Hepatocyte (in vitro differentiated cells): ENCODE measurements at regions not wholly inside any gene's neighbourhood (a gene's known extent, or its start where the extent isn't known, plus 50 kb on each side); places are given as distances from the start of the nearest gene placed in this dataset.

Experiments
- DNase-seq: peaks from one replicate; pipeline ENCODE4 v3.0.0-alpha.2; 2016; ENCODE audit warnings: low spot score
- H2AFZ ChIP-seq: fragments of 200-600 bp; sonication (generic); 2 replicates; pipeline ENCODE4 v1.6.0; 2016; ENCODE audit warnings: antibody characterized with exemption, mild to moderate bottlenecking
- H3K27ac ChIP-seq: fragments of 200-600 bp; sonication (generic); 2 replicates; pipeline ENCODE4 v1.5.1; 2016; ENCODE audit warnings: mild to moderate bottlenecking
- H3K27me3 ChIP-seq: fragments of 200-600 bp; sonication (generic); 2 replicates; pipeline ENCODE4 v1.6.1; 2016
- H3K36me3 ChIP-seq: fragments of 200-600 bp; sonication (generic); replicated peaks from 2 replicates; pipeline ENCODE4 v1.5.1; 2016; ENCODE audit warnings: low read depth; ENCODE audit not compliant: insufficient read depth
- H3K4me1 ChIP-seq: fragments of 200-600 bp; sonication (generic); 2 replicates; pipeline ENCODE4 v1.5.1; 2016; ENCODE audit warnings: mild to moderate bottlenecking, moderate library complexity; ENCODE audit not compliant: insufficient read depth
- H3K4me2 ChIP-seq: fragments of 200-600 bp; sonication (generic); 2 replicates; pipeline ENCODE4 v1.6.0; 2016
- H3K4me3 ChIP-seq: fragments of 200-600 bp; sonication (generic); 2 replicates; pipeline ENCODE4 v1.5.1; 2016; ENCODE audit warnings: mild to moderate bottlenecking
- H3K79me2 ChIP-seq: fragments of 200-600 bp; sonication (generic); 2 replicates; pipeline ENCODE4 v1.6.0; 2017; ENCODE audit warnings: mild to moderate bottlenecking
- H3K9me2 ChIP-seq: fragments of 200-600 bp; sonication (generic); replicated peaks from 2 replicates; pipeline ENCODE4 v1.6.0; 2017; ENCODE audit warnings: mild to moderate bottlenecking; ENCODE audit not compliant: insufficient read depth
- H3K9me3 ChIP-seq: fragments of 200-600 bp; sonication (generic); 2 replicates; pipeline ENCODE4 v1.5.1; 2016; ENCODE audit warnings: low read depth, mild to moderate bottlenecking
- H4K20me1 ChIP-seq: fragments of 200-600 bp; sonication (generic); 2 replicates; pipeline ENCODE4 v1.6.0; 2016; ENCODE audit warnings: mild to moderate bottlenecking; ENCODE audit not compliant: insufficient read depth, poor library complexity, severe bottlenecking
- CTCF ChIP-seq: fragments of 200-600 bp; sonication (generic); IDR thresholded peaks from 2 replicates; pipeline ENCODE4 v1.5.1; 2016; ENCODE audit warnings: antibody characterized with exemption, mild to moderate bottlenecking; ENCODE audit not compliant: poor library complexity
- EZH2 ChIP-seq: fragments of 200-600 bp; sonication (generic); IDR thresholded peaks from 2 replicates; pipeline ENCODE4 v1.6.1; 2016; ENCODE audit warnings: antibody characterized with exemption, mild to moderate bottlenecking, borderline replicate concordance
- EZH2phosphoT487 ChIP-seq: fragments of 200-600 bp; sonication (generic); IDR thresholded peaks from one replicate; pipeline ENCODE4 v1.6.1; 2018; ENCODE audit warnings: antibody characterized with exemption, mild to moderate bottlenecking, low read depth, moderate library complexity; ENCODE audit not compliant: unreplicated experiment, severe bottlenecking
- WGBS: methylation state at CpG from one replicate; pipeline ENCODE4 v1.1.6; 2016; ENCODE audit warnings: low lambda C conversion rate; ENCODE audit errors: missing lambda C conversion rate; 5-methylcytosine and 5-hydroxymethylcytosine counted together

- Histone ChIP-seq H3K36me3 (no peaks in the 10 kb centered on the region), H3K79me2 (no peaks in the 10 kb centered on the region), H3K9me2 (no peaks in the 10 kb centered on the region), H2AFZ (no peak overlapping the region), H3K4me2 (no peak overlapping the region), H3K4me1 (no peaks in the 10 kb centered on the region), H3K27me3 (no peaks in the 10 kb centered on the region), H3K9me3 (no peaks in the 10 kb centered on the region), H4K20me1 (no peaks in the 10 kb centered on the region), H3K27ac (no peak overlapping the region), H3K4me3 (no peak overlapping the region)
- no peak for DNase-seq
- WGBS: 88% methylated on average over 1 of the region's 1 CpG
- no peak for TF ChIP-seq EZH2
- TF ChIP-seq EZH2phosphoT487: no peak
- TF ChIP-seq CTCF: no peak
Measured at GRCh38 chr9:119435076-119435475, 65.8 kb upstream of the BRINP1 start.

GRCh38 chr9:119432428-119432827 is 63.2 kb upstream of the BRINP1 start:
- 88% methylated on average over 2 of the region's 2 CpGs for WGBS
- no peak overlapping the region for H3K4me2 ChIP-seq
- H3K9me2 ChIP-seq: no peaks in the 10 kb centered on the region
- DNase-seq: no peak
- H3K27ac ChIP-seq: no peak overlapping the region
- H3K4me3 ChIP-seq: no peak overlapping the region
- H3K27me3 ChIP-seq: no peaks in the 10 kb centered on the region
- no peaks in the 10 kb centered on the region for H3K36me3 ChIP-seq
- no peaks in the 10 kb centered on the region for H4K20me1 ChIP-seq
- H3K9me3 ChIP-seq: no peaks in the 10 kb centered on the region
- H3K79me2 ChIP-seq: no peaks in the 10 kb centered on the region
- TF ChIP-seq EZH2 (no peak), EZH2phosphoT487 (no peak), CTCF (no peak)
- H3K4me1 ChIP-seq: no peaks in the 10 kb centered on the region
- H2AFZ ChIP-seq: no peak overlapping the region

DNA sequence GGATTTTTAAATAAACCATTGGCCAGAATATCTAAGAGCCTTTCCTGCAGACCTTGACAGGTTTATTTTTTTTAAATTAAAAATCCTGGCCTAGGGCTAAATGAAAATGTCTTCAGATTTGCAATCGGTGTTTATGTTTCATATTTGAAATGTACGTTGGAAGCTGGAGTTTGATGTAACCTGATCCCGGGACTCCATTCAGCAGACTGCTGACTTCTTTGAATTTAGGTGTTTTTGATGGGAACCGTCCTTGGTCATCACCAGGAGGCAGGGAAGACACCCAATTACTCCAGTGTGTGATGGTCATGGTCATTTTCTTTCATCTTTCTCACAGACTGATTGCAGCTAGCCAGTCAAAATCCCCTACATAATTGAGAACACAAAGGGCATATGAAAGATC is 60.1 kb upstream of the BRINP1 start:
- no peaks in the 10 kb centered on the region for H3K36me3 ChIP-seq
- H3K4me3 ChIP-seq: no peak overlapping the region
- no peaks in the 10 kb centered on the region for H3K79me2 ChIP-seq
- no peaks in the 10 kb centered on the region for H3K4me1 ChIP-seq
- TF ChIP-seq EZH2: no peak
- TF ChIP-seq EZH2phosphoT487: no peak
- no peak for TF ChIP-seq CTCF
- H4K20me1 ChIP-seq: no peaks in the 10 kb centered on the region
- 75% methylated on average over 4 of the region's 4 CpGs for WGBS
- no peak for DNase-seq
- H3K9me3 ChIP-seq: no peaks in the 10 kb centered on the region
- H3K27ac ChIP-seq: no peak overlapping the region
- H3K4me2 ChIP-seq: no peak overlapping the region
- H3K27me3 ChIP-seq: no peaks in the 10 kb centered on the region
- H3K9me2 ChIP-seq: no peaks in the 10 kb centered on the region
- H2AFZ ChIP-seq: no peak overlapping the region

DNA sequence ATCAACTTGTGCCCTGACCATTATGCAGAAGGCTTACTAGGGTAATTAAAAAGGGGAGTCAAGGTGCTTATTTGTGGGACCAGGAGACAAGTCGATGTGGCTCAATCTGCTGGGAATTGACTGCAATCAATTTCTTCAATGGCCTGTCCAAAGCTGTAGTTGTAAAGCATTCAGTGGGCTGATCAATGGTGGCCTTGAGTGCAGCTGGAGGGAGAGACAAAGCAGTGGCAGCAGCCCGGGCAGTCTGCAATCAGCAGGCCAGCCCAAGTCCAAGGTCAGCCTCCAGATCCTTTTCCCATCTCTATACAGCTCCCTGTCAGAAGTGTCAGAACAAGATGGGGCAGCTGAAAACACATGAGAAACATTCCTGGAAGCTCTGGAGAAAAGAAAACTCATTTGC is 51.0 kb upstream of the BRINP1 start:
- Histone ChIP-seq H3K36me3 (no peaks in the 10 kb centered on the region), H3K4me1 (no peaks in the 10 kb centered on the region), H3K4me2 (no peak overlapping the region), H3K79me2 (no peaks in the 10 kb centered on the region), H2AFZ (no peak overlapping the region), H3K27ac (no peak overlapping the region), H3K9me2 (no peaks in the 10 kb centered on the region), H3K4me3 (no peak overlapping the region), H4K20me1 (no peaks in the 10 kb centered on the region), H3K9me3 (no peaks in the 10 kb centered on the region), H3K27me3 (no peaks in the 10 kb centered on the region)
- TF ChIP-seq EZH2phosphoT487 (no peak), EZH2 (no peak), CTCF (no peak)
- WGBS: 51% methylated on average over 2 of the region's 2 CpGs
- DNase-seq: no peak
